ENCODE measurements at regions not wholly inside any gene's neighbourhood (a gene's known extent, or its start where the extent isn't known, plus 50 kb on each side); places are given as distances from the start of the nearest gene placed in this dataset.

- Histone ChIP-seq H3K27ac (ENCODE audit: extremely low read depth, low read depth, low read length) (no peak overlapping the region), H3K27me3 (ENCODE audit: control insufficient read depth in 2 of 2, insufficient read depth in 2 of 2, low read length in 2 of 2) (no peaks in the 10 kb centered on the region), H3K4me3 (no peak overlapping the region), H3K9me1 (ENCODE audit: control insufficient read depth, insufficient read depth, low read length) (no peaks in the 10 kb centered on the region), H3K9me3 (replicated peaks; ENCODE audit: control insufficient read depth, insufficient read depth, low read depth, low read length) (no peaks in the 10 kb centered on the region; the same call in none of the 2 replicates), H3K36me3 (ENCODE audit: control insufficient read depth, insufficient read depth, low read length) (no peaks in the 10 kb centered on the region), H3K79me2 (ENCODE audit: control insufficient read depth, insufficient read depth, low read length) (no peaks in the 10 kb centered on the region), H2AFZ (ENCODE audit: low read depth, low read length) (no peak overlapping the region), H3K9ac (ENCODE audit: insufficient read depth in 1 of 2, low read depth in 2 of 2, low read length in 2 of 2) (no peak overlapping the region), H3K4me1 (replicated peaks in 1 of 2; ENCODE audit: control insufficient read depth in 2 of 2, insufficient read depth in 2 of 2, low read length in 2 of 2) (no peaks in the 10 kb centered on the region), H3K4me2 (ENCODE audit: insufficient read depth, low read length) (no peak overlapping the region), H4K20me1 (replicated peaks; ENCODE audit: control insufficient read depth, insufficient read depth, low read length) (no peaks in the 10 kb centered on the region)
- CTCF ChIA-PET (ENCODE audit: low intra/inter-chr PET ratio), result no interaction called here
- intact Hi-C loops (cut with micrococcal nuclease) (no loop called here), in situ Hi-C loops (cut with MboI) (no loop called here)
- WGBS (ENCODE audit: insufficient coverage, low coverage, missing lambda C conversion rate), result 0% methylated on average over 2 of the region's 2 CpGs
- FAIRE-seq (no peak), DNase-seq (ENCODE audit: extremely low read depth in 1 of 4, low spot score in 3 of 4) (no peak), ATAC-seq (no peak)
- BruUV-seq (replicated peaks), result no TSS peak
- no peak for TF ChIP-seq MCM7 (IDR thresholded peaks at IDR 0.05)
- TF ChIP-seq SRSF9 (IDR thresholded peaks at IDR 0.05; ENCODE audit: borderline replicate concordance, low read depth, low read length), result no peak
- TF ChIP-seq KAT8 (IDR thresholded peaks at IDR 0.05; ENCODE audit: low read depth), result no peak
- no peak for TF ChIP-seq NEUROD1 (IDR thresholded peaks at IDR 0.05; ENCODE audit: borderline replicate concordance, low read depth, low read length, partially characterized antibody)
- no peak for TF ChIP-seq OTX1 (CRISPR knock-in tag; IDR thresholded peaks at IDR 0.05)
- no peak for TF ChIP-seq SETDB1 (IDR thresholded peaks at IDR 0.05; ENCODE audit: low read length)
- no peak for TF ChIP-seq SAFB2 (IDR thresholded peaks at IDR 0.05; ENCODE audit: borderline replicate concordance, low read depth, low read length, severe bottlenecking)
- no peak for TF ChIP-seq RREB1 (CRISPR knock-in tag; IDR thresholded peaks at IDR 0.05)
- no peak for TF ChIP-seq CREM (IDR thresholded peaks at IDR 0.05; ENCODE audit: low read depth)
- POLR2A ChIA-PET, result no interaction called here
These were observed 170.9 kb upstream of the PPFIA2 start for GRCh38 chr12:81930037-81930436.

All from K562 (cell line).